NT2/D1 (cell line): ENCODE measurements at regions not wholly inside any gene's neighbourhood (a gene's known extent, or its start where the extent isn't known, plus 50 kb on each side); places are given as distances from the start of the nearest gene placed in this dataset.

ENCODE experiments used
- SUZ12 ChIP-seq: IDR thresholded peaks from 2 replicates; pipeline ENCODE4 v1.6.1; 2011; ENCODE audit not compliant: insufficient read length, insufficient read depth; ENCODE audit errors: extremely low read depth
- YY1 ChIP-seq: IDR thresholded peaks from 2 replicates; pipeline ENCODE4 v1.6.1; 2011; ENCODE audit not compliant: insufficient read length, insufficient read depth

DNA sequence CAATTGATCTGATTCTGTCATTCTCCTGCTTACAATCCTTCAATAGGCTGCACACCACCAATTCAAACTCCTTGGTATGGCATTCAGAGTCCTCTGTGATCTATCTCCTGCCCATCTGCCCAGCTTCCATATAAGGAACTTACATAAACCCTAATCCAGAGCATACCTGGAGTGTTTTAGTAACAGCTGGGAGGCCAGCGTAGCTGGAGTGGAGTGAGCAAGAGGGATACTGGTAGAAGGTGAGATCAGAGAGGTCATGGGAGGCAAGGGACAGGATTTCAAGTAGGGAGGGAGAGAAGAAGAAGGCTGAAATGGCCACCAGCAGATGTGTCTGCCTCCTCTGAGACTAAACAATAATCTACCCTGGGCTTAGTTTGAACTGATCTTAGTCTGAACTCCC is 288.5 kb downstream of the MEF2C start:
- TF ChIP-seq SUZ12 (no peak), YY1 (no peak)
